ENCODE measurements at regions not wholly inside any gene's neighbourhood (a gene's known extent, or its start where the extent isn't known, plus 50 kb on each side); places are given as distances from the start of the nearest gene placed in this dataset.
A peak's percentile ranks its signal among the peaks of the same experiment; 100 is the strongest.

DNA sequence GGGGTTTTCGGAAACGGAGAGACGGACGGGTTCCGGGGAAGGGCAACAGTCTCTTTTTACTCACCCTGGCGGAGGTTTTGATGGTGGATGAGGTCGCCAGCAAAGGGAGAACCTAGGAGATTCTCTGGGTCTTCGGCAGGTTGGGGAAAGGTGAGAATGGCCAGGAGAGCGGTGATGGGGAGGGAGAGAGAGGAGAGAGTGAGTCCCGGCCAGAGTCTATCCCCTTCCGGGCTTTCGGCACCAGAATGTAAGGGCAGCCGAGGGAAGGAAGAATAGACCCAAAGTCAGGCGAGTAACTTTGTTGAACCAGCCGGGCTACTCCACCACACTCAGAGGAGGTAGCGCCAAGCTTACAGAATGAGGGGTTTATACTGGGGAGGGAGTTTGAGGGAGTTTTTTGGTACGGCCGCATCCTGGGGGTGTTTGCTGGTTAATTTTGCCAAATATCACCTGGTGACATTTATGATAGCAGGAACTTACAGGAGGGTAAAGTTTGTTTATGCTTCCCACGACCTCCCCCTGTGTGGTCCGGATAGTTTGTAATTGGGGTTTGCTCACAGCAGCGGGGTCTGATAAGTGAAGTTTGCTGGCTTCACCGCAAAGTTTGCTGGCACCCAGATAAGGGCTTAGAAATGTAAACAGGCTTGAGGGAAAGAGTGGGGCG, 141.1 kb upstream of the ETV3 start (continued):
- TF ChIP-seq, protein P1, sequence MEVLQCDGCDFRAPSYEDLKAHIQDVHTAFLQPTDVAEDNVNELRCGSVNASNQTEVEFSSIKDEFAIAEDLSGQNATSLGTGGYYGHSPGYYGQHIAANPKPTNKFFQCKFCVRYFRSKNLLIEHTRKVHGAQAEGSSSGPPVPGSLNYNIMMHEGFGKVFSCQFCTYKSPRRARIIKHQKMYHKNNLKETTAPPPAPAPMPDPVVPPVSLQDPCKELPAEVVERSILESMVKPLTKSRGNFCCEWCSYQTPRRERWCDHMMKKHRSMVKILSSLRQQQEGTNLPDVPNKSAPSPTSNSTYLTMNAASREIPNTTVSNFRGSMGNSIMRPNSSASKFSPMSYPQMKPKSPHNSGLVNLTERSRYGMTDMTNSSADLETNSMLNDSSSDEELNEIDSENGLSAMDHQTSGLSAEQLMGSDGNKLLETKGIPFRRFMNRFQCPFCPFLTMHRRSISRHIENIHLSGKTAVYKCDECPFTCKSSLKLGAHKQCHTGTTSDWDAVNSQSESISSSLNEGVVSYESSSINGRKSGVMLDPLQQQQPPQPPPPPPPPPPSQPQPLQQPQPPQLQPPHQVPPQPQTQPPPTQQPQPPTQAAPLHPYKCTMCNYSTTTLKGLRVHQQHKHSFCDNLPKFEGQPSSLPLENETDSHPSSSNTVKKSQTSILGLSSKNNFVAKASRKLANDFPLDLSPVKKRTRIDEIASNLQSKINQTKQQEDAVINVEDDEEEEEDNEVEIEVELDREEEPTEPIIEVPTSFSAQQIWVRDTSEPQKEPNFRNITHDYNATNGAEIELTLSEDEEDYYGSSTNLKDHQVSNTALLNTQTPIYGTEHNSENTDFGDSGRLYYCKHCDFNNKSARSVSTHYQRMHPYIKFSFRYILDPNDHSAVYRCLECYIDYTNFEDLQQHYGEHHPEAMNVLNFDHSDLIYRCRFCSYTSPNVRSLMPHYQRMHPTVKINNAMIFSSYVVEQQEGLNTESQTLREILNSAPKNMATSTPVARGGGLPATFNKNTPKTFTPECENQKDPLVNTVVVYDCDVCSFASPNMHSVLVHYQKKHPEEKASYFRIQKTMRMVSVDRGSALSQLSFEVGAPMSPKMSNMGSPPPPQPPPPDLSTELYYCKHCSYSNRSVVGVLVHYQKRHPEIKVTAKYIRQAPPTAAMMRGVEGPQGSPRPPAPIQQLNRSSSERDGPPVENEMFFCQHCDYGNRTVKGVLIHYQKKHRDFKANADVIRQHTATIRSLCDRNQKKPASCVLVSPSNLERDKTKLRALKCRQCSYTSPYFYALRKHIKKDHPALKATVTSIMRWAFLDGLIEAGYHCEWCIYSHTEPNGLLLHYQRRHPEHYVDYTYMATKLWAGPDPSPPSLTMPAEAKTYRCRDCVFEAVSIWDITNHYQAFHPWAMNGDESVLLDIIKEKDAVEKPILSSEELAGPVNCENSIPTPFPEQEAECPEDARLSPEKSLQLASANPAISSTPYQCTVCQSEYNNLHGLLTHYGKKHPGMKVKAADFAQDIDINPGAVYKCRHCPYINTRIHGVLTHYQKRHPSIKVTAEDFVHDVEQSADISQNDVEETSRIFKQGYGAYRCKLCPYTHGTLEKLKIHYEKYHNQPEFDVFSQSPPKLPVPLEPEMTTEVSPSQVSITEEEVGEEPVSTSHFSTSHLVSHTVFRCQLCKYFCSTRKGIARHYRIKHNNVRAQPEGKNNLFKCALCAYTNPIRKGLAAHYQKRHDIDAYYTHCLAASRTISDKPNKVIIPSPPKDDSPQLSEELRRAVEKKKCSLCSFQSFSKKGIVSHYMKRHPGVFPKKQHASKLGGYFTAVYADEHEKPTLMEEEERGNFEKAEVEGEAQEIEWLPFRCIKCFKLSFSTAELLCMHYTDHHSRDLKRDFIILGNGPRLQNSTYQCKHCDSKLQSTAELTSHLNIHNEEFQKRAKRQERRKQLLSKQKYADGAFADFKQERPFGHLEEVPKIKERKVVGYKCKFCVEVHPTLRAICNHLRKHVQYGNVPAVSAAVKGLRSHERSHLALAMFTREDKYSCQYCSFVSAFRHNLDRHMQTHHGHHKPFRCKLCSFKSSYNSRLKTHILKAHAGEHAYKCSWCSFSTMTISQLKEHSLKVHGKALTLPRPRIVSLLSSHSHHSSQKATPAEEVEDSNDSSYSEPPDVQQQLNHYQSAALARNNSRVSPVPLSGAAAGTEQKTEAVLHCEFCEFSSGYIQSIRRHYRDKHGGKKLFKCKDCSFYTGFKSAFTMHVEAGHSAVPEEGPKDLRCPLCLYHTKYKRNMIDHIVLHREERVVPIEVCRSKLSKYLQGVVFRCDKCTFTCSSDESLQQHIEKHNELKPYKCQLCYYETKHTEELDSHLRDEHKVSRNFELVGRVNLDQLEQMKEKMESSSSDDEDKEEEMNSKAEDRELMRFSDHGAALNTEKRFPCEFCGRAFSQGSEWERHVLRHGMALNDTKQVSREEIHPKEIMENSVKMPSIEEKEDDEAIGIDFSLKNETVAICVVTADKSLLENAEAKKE (CRISPR knock-in tag; IDR thresholded peaks at IDR 0.05) = no peak
- TF ChIP-seq, protein P2, sequence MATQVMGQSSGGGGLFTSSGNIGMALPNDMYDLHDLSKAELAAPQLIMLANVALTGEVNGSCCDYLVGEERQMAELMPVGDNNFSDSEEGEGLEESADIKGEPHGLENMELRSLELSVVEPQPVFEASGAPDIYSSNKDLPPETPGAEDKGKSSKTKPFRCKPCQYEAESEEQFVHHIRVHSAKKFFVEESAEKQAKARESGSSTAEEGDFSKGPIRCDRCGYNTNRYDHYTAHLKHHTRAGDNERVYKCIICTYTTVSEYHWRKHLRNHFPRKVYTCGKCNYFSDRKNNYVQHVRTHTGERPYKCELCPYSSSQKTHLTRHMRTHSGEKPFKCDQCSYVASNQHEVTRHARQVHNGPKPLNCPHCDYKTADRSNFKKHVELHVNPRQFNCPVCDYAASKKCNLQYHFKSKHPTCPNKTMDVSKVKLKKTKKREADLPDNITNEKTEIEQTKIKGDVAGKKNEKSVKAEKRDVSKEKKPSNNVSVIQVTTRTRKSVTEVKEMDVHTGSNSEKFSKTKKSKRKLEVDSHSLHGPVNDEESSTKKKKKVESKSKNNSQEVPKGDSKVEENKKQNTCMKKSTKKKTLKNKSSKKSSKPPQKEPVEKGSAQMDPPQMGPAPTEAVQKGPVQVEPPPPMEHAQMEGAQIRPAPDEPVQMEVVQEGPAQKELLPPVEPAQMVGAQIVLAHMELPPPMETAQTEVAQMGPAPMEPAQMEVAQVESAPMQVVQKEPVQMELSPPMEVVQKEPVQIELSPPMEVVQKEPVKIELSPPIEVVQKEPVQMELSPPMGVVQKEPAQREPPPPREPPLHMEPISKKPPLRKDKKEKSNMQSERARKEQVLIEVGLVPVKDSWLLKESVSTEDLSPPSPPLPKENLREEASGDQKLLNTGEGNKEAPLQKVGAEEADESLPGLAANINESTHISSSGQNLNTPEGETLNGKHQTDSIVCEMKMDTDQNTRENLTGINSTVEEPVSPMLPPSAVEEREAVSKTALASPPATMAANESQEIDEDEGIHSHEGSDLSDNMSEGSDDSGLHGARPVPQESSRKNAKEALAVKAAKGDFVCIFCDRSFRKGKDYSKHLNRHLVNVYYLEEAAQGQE (IDR thresholded peaks at IDR 0.05; ENCODE audit: unreplicated experiment) = no peak

DNA sequence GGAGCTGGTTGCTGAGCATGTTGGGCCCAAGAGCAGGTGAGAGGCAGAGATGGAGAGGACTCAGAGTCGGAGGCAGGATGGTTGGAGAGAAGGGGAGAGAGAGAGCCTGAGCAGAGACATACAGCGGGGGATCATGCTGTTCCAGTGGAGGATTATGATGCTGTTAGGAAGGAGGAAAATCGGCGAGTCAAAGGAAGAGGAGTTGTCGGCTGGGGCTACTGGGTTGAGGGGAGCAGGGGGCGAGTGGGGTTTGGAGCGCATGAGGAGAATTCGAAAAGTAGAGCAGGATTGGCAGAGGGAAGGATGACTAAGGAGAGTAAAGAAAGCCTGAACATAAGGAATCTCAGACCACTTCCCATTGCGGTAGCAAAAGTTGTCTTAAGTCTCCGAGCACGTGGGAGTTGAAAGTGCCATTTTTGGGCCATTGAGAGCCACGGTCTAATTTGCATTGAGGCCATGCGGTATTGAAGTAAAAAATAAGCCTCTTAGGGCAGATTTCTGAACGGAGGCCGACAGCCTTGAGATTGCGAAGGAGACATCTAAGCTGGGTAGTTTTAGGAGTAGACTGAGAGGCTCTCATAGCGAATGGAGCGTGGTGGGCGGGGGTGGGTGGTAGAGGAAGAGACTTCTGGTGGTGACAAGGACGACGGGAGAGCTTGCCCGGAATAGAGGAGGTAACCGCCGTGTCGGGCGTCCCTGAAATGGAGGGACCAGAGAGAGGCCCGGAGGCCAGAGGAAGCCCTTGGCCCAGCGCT, 140.4 kb upstream of the ETV3 start:
- H3K27ac ChIP-seq (ENCODE audit: low read depth) = no peak overlapping the region
- peak overlapping the region; percentile 80; the same call in 1 of the 2 replicates for H2AFZ ChIP-seq
- no peaks in the 10 kb centered on the region for H4K20me1 ChIP-seq (replicated peaks; ENCODE audit: insufficient read depth)
- H3K36me3 ChIP-seq (ENCODE audit: insufficient read depth) = no peaks in the 10 kb centered on the region
- Mint-ChIP-seq H3K4me3 (no peak overlapping the region), H3K27ac (no peak overlapping the region), H3K4me1 (peaks cover 9% of the 10 kb centered on the region), H3K27me3 (ENCODE audit: insufficient read depth, low read depth, poor library complexity) (peaks cover 4% of the 10 kb centered on the region), H3K9me3 (no peaks in the 10 kb centered on the region), H3K36me3 (ENCODE audit: low read depth) (no peaks in the 10 kb centered on the region)
- peaks cover 20% of the 10 kb centered on the region; the same call in 1 of the 2 replicates for H3K27me3 ChIP-seq (ENCODE audit: insufficient read depth)
- 0 out of 2 replicates have a peak, but pooled peaks cover 4% of the 10 kb centered on the region for H3K9me2 ChIP-seq (ENCODE audit: insufficient read depth)
- no peak overlapping the region for H3K4me2 ChIP-seq
- no peak for ATAC-seq
- DNase-seq (ENCODE audit: low spot score) = no peak
- peaks cover 27% of the 10 kb centered on the region for H3K4me1 ChIP-seq (ENCODE audit: insufficient read depth)
- H3K4me3 ChIP-seq = no peak overlapping the region
- H3K79me2 ChIP-seq (replicated peaks; ENCODE audit: insufficient read depth) = no peaks in the 10 kb centered on the region
- H3F3A ChIP-seq (replicated peaks; ENCODE audit: low read depth) = no peaks in the 10 kb centered on the region
- TF ChIP-seq ZNF331 (CRISPR knock-in tag; IDR thresholded peaks at IDR 0.05; ENCODE audit: low read depth) = no peak
- TF ChIP-seq, protein P1 (CRISPR knock-in tag; IDR thresholded peaks at IDR 0.05) = no peak
